ENCODE measurements at regions not wholly inside any gene's neighbourhood (a gene's known extent, or its start where the extent isn't known, plus 50 kb on each side); places are given as distances from the start of the nearest gene placed in this dataset.
A peak's percentile ranks its signal among the peaks of the same experiment; 100 is the strongest.
"Not testable (repeated sequence)": the region's sequence is repeated elsewhere in the genome, so short reads cannot be mapped to it uniquely, and the experiment has no call there.

DNA sequence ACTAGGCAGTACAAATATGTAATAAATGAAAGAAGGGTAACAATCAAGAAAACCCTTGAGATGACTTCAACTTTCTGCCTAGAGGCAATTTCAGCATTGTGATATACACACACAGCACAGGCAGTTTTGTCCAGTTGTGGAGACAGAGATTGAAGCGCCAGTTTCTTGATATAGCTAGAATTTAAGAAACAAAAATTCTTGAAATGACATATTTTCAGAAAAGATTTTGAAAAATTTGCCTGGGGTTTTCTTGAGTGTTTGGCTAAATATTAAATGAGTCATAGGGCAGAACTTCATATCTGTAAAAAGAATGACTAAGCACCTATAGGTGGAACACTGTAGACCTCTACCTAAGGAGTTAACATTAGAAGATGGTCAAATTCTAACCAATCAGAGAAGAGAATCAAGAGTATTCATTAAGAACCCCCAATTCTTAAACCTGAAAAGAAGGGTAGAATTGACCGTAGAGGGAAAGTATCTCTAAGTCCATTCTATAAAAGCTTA, 1266.8 kb upstream of the TMEFF2 start:
- DNase-seq (ENCODE audit: low spot score) = no peak

DNA sequence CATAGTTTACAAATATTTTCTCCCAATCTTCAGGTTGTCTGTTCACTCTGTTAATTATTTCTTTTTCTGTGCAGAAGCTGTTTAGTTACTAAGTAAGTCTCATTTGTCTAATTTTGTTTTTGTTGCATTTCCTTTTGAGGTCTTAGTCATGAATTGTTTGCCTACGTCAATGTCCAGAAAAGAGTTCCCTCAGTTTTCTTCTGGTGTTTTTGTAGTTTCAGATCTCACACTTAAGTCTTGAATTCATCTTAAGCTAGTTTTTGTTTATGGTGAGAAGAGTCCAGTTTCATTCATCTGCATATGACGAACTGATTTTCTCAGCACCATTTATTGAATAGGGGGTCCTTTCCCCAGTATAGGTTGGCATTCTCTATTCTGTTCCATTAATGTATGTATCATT, 1252.2 kb upstream of the TMEFF2 start:
- no peak for DNase-seq (ENCODE audit: low spot score)

- DNase-seq (ENCODE audit: low spot score) = no peak
Measured at GRCh38 chr2:193442293-193442692, 1247.6 kb upstream of the TMEFF2 start.

- peak; percentile 45 for DNase-seq (ENCODE audit: low spot score)
Measured at GRCh38 chr2:193428336-193428818, 1233.6 kb upstream of the TMEFF2 start.

- DNase-seq (ENCODE audit: low spot score) = not testable (repeated sequence)
Measured at GRCh38 chr2:193412368-193412767, 1217.6 kb upstream of the TMEFF2 start.

DNA sequence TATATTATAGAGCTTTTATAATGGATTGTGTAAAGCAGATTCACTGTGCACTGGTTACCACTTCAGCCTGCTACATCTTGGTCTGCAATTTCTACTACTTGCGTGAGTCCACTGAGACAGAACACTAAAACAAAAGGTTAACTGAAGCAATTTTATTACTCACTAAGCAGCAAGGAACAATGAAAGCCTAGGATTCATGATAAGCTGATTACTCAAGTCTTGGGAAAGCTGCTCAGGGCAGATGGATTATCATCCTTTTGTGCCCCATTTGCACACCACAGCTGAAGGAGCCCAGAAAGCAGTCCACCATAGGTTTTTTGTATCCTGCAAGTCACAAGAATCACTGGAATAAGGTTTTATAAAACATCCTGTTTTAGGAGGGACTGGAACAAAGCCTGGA, 1215.2 kb upstream of the TMEFF2 start:
- DNase-seq (ENCODE audit: low spot score) = no peak

GRCh38 chr2:193382583-193382982, 1187.8 kb upstream of the TMEFF2 start:
- no peak for DNase-seq (ENCODE audit: low spot score)

DNA sequence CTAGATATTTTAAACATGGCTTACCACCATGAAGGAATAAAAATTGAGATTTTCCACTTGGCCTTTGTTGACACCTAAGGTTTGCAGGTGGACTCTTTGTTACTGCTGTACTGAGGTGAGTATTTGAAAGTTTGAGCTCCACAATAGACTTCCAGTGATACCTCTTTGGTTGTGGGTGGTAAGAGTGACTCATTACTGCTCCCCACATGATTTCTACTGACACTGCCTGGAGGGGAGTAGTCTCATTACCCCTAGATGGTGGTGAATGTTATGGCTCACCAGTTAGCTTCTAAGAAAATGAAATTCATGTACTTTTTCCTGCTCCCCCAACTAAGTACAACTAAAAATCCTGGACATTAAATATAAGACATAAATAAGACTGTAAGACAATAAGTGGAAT, 1183.1 kb upstream of the TMEFF2 start:
- no peak for DNase-seq (ENCODE audit: low spot score)

DNA sequence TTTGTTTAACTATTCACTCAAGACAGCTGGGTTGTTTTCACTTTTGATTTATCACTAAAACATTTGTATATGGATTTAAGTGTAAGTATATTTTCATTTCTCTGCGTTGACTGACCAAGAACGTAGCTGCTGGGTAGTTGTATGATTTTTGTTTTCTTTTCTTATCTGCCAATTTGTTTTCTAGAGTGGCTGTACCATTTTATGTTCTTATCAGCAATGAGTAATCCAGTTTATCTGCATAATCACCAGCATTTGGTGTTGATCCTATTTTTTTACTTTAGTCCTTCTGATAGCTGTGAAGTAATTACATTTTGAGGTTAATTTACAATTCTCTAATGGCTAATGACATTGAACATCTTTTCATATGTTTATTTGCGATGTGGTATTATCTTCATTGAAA, 1178.4 kb upstream of the TMEFF2 start:
- no peak for DNase-seq (ENCODE audit: low spot score)

DNA sequence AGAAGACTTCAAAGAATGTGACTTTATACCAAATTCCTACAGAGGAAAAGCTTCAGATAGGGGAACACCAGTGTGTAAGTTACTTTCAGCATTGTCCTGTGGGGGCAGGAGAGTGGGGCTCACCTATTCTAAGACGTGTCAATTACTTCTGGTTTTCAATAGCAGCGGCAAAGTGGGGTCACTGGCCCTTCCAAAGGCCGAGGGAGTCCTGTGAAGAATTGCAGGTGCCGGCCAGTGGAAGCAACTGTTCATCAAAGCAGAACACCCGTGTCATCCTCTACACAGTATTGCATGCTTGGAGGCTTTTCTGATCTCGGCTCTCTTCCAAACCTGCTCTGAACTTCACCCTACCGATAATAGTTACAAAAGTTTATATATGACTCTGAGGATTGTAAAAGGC, 1176.5 kb upstream of the TMEFF2 start:
- no peak for DNase-seq (ENCODE audit: low spot score)

- no peak for DNase-seq (ENCODE audit: low spot score)
Measured at GRCh38 chr2:193368615-193369014, 1173.9 kb upstream of the TMEFF2 start.

GRCh38 chr2:193357508-193357907, 1162.8 kb upstream of the TMEFF2 start:
- no peak for DNase-seq (ENCODE audit: low spot score)

DNA sequence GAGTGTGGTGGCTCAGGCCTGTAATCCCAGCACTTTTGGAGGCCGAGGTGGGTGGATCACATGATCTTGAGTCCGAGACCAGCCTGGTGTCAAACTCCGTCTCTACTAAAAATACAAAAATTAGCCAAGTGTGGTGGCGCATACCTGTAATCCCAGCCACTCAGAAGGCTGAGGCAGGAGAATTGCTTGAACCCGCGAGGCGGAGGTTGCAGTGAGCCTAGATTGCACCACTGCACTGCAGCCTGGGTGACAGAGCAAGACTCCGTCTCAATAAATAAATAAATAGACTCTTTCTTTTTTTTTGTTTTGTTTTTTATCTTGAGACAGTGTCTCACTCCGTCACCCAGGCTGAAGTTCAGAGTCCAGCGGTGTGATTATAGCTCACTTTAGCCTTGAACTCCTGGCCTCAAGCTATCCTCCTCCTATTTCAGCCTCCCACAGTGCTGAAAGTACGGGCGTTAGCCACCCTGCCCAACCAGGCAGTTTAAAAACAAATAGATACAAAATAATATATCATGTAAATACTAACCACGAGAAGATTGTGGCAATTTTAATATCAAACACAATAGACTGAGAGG, 1158.0 kb upstream of the TMEFF2 start:
- DNase-seq (ENCODE audit: low spot score) = not testable (repeated sequence)

DNA sequence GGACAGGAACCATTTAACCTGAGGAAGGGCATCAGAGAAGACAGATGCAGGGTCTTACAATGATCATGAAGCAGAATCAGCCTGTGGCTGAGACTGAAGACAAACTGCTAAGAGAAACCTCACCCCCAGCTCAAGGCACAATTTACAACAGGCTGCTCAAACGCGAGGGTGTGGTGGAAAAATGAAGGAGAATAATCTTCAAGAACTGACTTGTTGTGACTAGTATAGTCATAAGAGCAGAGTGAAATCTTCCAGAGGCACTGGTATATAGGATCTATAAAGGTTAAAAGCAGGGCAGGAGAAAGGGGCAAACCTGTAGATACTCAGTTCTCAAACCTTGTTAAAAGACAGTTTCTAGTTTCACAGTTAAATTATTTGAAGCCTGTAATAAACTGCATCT, 1155.8 kb upstream of the TMEFF2 start:
- no peak for DNase-seq (ENCODE audit: low spot score)

- no peak for DNase-seq (ENCODE audit: low spot score)
Measured at GRCh38 chr2:193349642-193350041, 1154.9 kb upstream of the TMEFF2 start.

- no peak for DNase-seq (ENCODE audit: low spot score)
Measured at GRCh38 chr2:193348055-193348454, 1153.3 kb upstream of the TMEFF2 start.

DNA sequence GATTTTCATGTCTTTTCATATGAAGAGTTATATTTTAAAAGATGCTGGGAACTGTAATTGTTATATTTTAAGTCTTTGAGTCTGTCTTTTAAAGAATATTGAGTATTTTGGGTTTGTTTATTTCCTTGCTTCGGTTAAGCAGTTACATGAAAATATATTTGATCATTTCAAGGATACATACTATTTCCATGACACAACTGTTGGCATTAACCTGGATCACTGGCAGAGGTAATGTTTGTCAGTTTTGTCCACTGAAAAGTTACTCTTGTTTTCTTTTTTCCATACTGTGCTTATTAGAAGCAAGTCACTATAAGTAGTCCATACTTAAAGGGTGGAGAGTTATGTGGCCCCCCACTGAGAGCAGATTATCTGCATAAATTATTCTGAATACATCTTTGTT, 1142.0 kb upstream of the TMEFF2 start:
- DNase-seq (ENCODE audit: low spot score) = no peak

- no peak for DNase-seq (ENCODE audit: low spot score)
Measured at GRCh38 chr2:193334401-193334800, 1139.7 kb upstream of the TMEFF2 start.

GRCh38 chr2:193333539-193333938, 1138.8 kb upstream of the TMEFF2 start:
- no peak for DNase-seq (ENCODE audit: low spot score)

DNA sequence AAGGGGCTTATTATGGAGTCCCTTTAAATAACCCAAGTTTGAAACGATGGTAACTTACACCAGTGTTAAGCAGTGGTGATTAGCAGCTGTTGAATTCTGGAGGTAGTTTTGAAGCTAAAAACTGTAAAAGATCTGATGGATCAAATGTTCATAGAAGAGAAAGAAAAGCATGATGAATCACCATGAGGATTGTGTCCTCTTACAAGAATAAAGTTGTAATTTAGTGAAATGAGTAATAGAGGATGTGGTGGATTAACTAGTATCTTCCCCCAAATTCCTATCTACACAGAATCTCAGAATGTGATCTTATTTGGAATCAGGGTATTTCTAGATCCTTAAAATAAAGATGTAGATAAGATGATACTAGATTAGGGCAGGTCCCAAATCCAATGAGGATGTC, 1138.2 kb upstream of the TMEFF2 start:
- no peak for DNase-seq (ENCODE audit: low spot score)

DNA sequence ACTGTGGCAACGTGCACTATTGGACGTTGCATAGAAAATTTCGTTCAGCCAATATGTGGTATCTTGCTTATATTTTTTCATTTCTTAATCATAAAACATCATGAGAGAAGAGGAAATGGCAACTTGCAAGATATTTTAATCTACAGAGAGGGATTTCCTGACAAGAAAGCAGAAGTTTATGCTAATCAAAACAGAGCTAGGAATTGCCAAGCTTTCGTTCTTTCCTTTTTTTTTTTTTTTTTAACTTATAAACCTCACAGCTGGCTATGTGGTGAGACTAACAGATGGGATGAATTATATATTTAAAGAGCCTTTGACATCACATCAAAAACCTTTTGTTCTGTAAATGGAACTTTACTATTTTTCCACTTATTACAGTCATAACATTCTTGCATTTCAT, 1136.9 kb upstream of the TMEFF2 start:
- DNase-seq (ENCODE audit: low spot score) = no peak

- DNase-seq (ENCODE audit: low spot score) = no peak
Measured at GRCh38 chr2:193326296-193326695, 1131.6 kb upstream of the TMEFF2 start.

GRCh38 chr2:193315428-193316091, 1120.8 kb upstream of the TMEFF2 start:
- DNase-seq (ENCODE audit: low spot score) = no peak

GRCh38 chr2:193303464-193303863, 1108.7 kb upstream of the TMEFF2 start:
- DNase-seq (ENCODE audit: low spot score) = no peak

Data from HuH-7 (cell line).